WERI-Rb-1 (cell line): ENCODE measurements at regions not wholly inside any gene's neighbourhood (a gene's known extent, or its start where the extent isn't known, plus 50 kb on each side); places are given as distances from the start of the nearest gene placed in this dataset.

Experiments
- DNase-seq: peaks from one replicate; pipeline ENCODE4 v3.0.0-alpha.2; 2020
- H3K27ac ChIP-seq: fragments of 250-450 bp; sonication (Bioruptor Pico); 2 replicates; pipeline ENCODE4 v1.5.1; 2020; ENCODE audit warnings: mild to moderate bottlenecking, moderate library complexity
- H3K27me3 ChIP-seq: fragments of 250-450 bp; sonication (Bioruptor Pico); 2 replicates; pipeline ENCODE4 v1.5.1; 2021; ENCODE audit warnings: mild to moderate bottlenecking, low read depth, moderate library complexity; ENCODE audit not compliant: insufficient read depth, severe bottlenecking
- H3K36me3 ChIP-seq: fragments of 250-450 bp; sonication (Bioruptor Pico); 2 replicates; pipeline ENCODE4 v1.5.1; 2020; ENCODE audit warnings: mild to moderate bottlenecking, moderate library complexity
- H3K4me3 ChIP-seq: 2 replicates; pipeline ENCODE4 v1.5.1; 2011; ENCODE audit warnings: low read depth, mild to moderate bottlenecking, control low read depth, low read length
- H3K9me3 ChIP-seq: fragments of 250-450 bp; sonication (Bioruptor Pico); 2 replicates; pipeline ENCODE4 v1.5.1; 2021; ENCODE audit warnings: mild to moderate bottlenecking, moderate library complexity; ENCODE audit not compliant: severe bottlenecking
- CTCF ChIP-seq: IDR thresholded peaks from 2 replicates; pipeline ENCODE4 v1.5.1; 2011; ENCODE audit warnings: low read depth, mild to moderate bottlenecking, control low read depth, inconsistent platforms, low read length

- no peaks in the 10 kb centered on the region for H3K27me3 ChIP-seq
- no peak for DNase-seq
- no peaks in the 10 kb centered on the region for H3K36me3 ChIP-seq
- no peak overlapping the region for H3K4me3 ChIP-seq
- H3K9me3 ChIP-seq, result peaks cover 7% of the 10 kb centered on the region
- no peak for TF ChIP-seq CTCF
- no peak overlapping the region for H3K27ac ChIP-seq
Observed at GRCh38 chr18:64365106-64365505, 216.2 kb upstream of the LINC00305 start.

GRCh38 chr18:64337673-64338072 is 188.8 kb upstream of the LINC00305 start:
- no peaks in the 10 kb centered on the region for H3K27me3 ChIP-seq
- H3K27ac ChIP-seq, result no peak overlapping the region
- H3K36me3 ChIP-seq, result no peaks in the 10 kb centered on the region
- no peaks in the 10 kb centered on the region for H3K9me3 ChIP-seq
- no peak for TF ChIP-seq CTCF
- DNase-seq, result no peak
- H3K4me3 ChIP-seq, result no peak overlapping the region

- Histone ChIP-seq H3K27me3 (no peaks in the 10 kb centered on the region), H3K27ac (no peak overlapping the region), H3K36me3 (no peaks in the 10 kb centered on the region), H3K4me3 (no peak overlapping the region), H3K9me3 (no peaks in the 10 kb centered on the region)
- TF ChIP-seq CTCF, result no peak
- DNase-seq, result no peak
Observed at GRCh38 chr18:64337018-64337417, 188.1 kb upstream of the LINC00305 start.

- no peaks in the 10 kb centered on the region for H3K27me3 ChIP-seq
- no peak overlapping the region for H3K4me3 ChIP-seq
- no peak overlapping the region for H3K27ac ChIP-seq
- no peaks in the 10 kb centered on the region for H3K9me3 ChIP-seq
- TF ChIP-seq CTCF, result no peak
- no peaks in the 10 kb centered on the region for H3K36me3 ChIP-seq
- DNase-seq, result peak; percentile 17
Observed at GRCh38 chr18:64334748-64335147, 185.9 kb upstream of the LINC00305 start.

- no peak for DNase-seq
- Histone ChIP-seq H3K36me3 (no peaks in the 10 kb centered on the region), H3K27ac (no peak overlapping the region), H3K9me3 (no peaks in the 10 kb centered on the region), H3K27me3 (no peaks in the 10 kb centered on the region), H3K4me3 (no peak overlapping the region)
- TF ChIP-seq CTCF, result no peak
Observed at GRCh38 chr18:64333584-64333983, 184.7 kb upstream of the LINC00305 start.

- no peak for TF ChIP-seq CTCF
- H3K27me3 ChIP-seq, result no peaks in the 10 kb centered on the region
- H3K36me3 ChIP-seq, result no peaks in the 10 kb centered on the region
- H3K27ac ChIP-seq, result no peak overlapping the region
- H3K9me3 ChIP-seq, result no peaks in the 10 kb centered on the region
- no peak for DNase-seq
- H3K4me3 ChIP-seq, result no peak overlapping the region
Observed at GRCh38 chr18:64332835-64333234, 183.9 kb upstream of the LINC00305 start.
